Naive thymus-derived CD4-positive, alpha-beta T cell (primary cell): ENCODE measurements at regions not wholly inside any gene's neighbourhood (a gene's known extent, or its start where the extent isn't known, plus 50 kb on each side); places are given as distances from the start of the nearest gene placed in this dataset.
A peak's percentile ranks its signal among the peaks of the same experiment; 100 is the strongest.

ENCODE experiments used
- ATAC-seq: fragments of 150-1000 bp; cut with Tn5 transposase; 2 replicates; pipeline ENCODE4 v1.10.0; 2021; ENCODE audit warnings: mild to moderate bottlenecking, moderate library complexity
- CTCF ChIA-PET: fragments of 350-600 bp; sonication (Branson Sonifier 250); formaldehyde crosslinking; loops from one replicate; lab custom pipeline; 2021; ENCODE audit warnings: antibody characterized with exemption; lab: Charles Lee
- POLR2A ChIA-PET: fragments of 350-600 bp; sonication (Branson Sonifier 250); formaldehyde crosslinking; loops from one replicate; lab custom pipeline; 2021; ENCODE audit warnings: antibody characterized with exemption, inconsistent platforms; lab: Charles Lee
- DNase-seq, 9 donors: peaks; one replicate each; pipeline versions ENCODE4 v3.0.0 to v3.0.0-alpha.2; 2020 to 2022; ENCODE audit warnings: mixed read lengths in 1 of 9
- H3K27ac ChIP-seq: one replicate; pipeline ENCODE4 v1.7.0; 2013; ENCODE audit warnings: mild to moderate bottlenecking, low read depth, low read length, moderate library complexity
- H3K27me3 ChIP-seq, 2 donors: one replicate each; pipeline ENCODE4 v1.7.0; 2013; ENCODE audit warnings: low read length in 2 of 2, mild to moderate bottlenecking in 2 of 2, moderate library complexity in 2 of 2; ENCODE audit not compliant: control insufficient read depth in 2 of 2, insufficient read depth in 2 of 2
- H3K36me3 ChIP-seq, 3 experiments: 1 replicate in 2 of 3; 2 replicates in 1 of 3; pipeline ENCODE4 v1.7.0; 2013; ENCODE audit warnings: low read length in 3 of 3, mild to moderate bottlenecking in 3 of 3, moderate library complexity in 1 of 3; ENCODE audit not compliant: insufficient read depth in 3 of 3, control insufficient read depth in 2 of 3
- H3K4me1 ChIP-seq, 2 donors: one replicate each; pipeline ENCODE4 v1.7.0; 2013; ENCODE audit warnings: low read length in 2 of 2, mild to moderate bottlenecking in 2 of 2, moderate library complexity in 1 of 2; ENCODE audit not compliant: control insufficient read depth in 2 of 2, insufficient read depth in 2 of 2
- H3K4me3 ChIP-seq: 2 replicates; pipeline ENCODE4 v1.7.0; 2013; ENCODE audit warnings: mild to moderate bottlenecking, low read length
- H3K9me3 ChIP-seq, 3 experiments: 1 replicate in 2 of 3; 2 replicates in 1 of 3; pipeline ENCODE4 v1.7.0; 2013; ENCODE audit warnings: low read length in 3 of 3; ENCODE audit not compliant: control insufficient read depth in 2 of 3
- H3K27ac Mint-ChIP-seq, 9 donors: one replicate each; pipeline ENCODE4 v1.8.0; 2020 to 2022; ENCODE audit warnings: mixed read lengths in 9 of 9, mild to moderate bottlenecking in 8 of 9, moderate library complexity in 5 of 9, inconsistent platforms in 2 of 9
- H3K27me3 Mint-ChIP-seq, 5 donors: one replicate each; pipeline ENCODE4 v1.8.0; 2021 to 2022; ENCODE audit warnings: mixed read lengths in 5 of 5, mild to moderate bottlenecking in 1 of 5
- H3K36me3 Mint-ChIP-seq, 5 donors: one replicate each; pipeline ENCODE4 v1.8.0; 2020 to 2022; ENCODE audit warnings: mixed read lengths in 5 of 5, mild to moderate bottlenecking in 3 of 5, inconsistent platforms in 1 of 5
- H3K4me1 Mint-ChIP-seq, 7 donors: one replicate each; pipeline ENCODE4 v1.8.0; 2020 to 2022; ENCODE audit warnings: mixed read lengths in 7 of 7, mild to moderate bottlenecking in 3 of 7, inconsistent platforms in 1 of 7
- H3K4me3 Mint-ChIP-seq, 10 donors: one replicate each; pipeline ENCODE4 v1.8.0; 2020 to 2022; ENCODE audit warnings: mild to moderate bottlenecking in 10 of 10, mixed read lengths in 10 of 10, moderate library complexity in 6 of 10, inconsistent platforms in 2 of 10
- H3K9me3 Mint-ChIP-seq, 11 donors: one replicate each; pipeline ENCODE4 v1.8.0; 2020 to 2022; ENCODE audit warnings: mixed read lengths in 11 of 11, mild to moderate bottlenecking in 4 of 11, inconsistent platforms in 1 of 11, moderate library complexity in 1 of 11
- intact Hi-C, 2 donors: fragments of 100-400 bp; cut with micrococcal nuclease; formaldehyde crosslinking; loops; one replicate each; pipeline ENCODE4 v1.15.1; 2023

DNA sequence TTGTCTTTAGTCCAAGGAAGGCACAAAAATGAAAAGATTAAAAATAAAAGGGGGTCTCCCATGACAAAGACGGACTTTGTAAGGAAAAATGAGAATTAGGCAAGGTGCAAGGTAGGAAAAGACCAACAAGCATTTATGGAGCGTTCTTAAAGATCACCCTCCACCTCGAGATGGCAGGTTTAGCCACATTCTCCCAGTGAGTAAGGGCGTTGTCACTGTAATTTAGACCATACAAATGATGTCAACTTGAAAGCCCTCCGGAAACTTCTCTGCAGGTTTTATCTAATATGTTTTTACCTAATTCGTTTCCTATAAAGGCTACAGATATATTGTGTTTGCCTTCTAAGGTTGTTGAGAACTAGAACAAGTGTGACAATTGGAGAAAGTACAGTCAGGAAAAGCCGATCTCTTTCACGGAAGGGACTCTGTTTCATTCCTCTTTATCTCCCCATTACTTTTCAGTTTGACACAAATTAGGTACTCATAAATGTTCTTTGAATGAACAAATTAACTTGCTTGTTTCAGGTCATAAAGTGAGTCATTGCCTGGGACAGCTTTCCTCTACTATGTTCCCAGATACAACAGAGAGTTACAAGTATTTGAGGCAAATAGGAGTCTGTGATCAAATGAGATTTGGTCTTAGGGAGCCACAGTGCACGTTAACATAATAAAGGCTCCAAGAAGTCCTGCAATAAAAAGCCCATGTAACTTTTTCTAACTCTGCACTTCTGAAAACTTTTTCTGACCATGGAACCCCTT is 102.6 kb upstream of the HABP2 start:
- H3K4me1 Mint-ChIP-seq: peaks cover 0 to 3% (median 0%) of the 10 kb centered on the region in 7 donors
- no peaks in the 10 kb centered on the region for H3K9me3 Mint-ChIP-seq
- H3K9me3 ChIP-seq: no peaks in the 10 kb centered on the region
- ATAC-seq: no peak
- H3K4me1 ChIP-seq: no peaks in the 10 kb centered on the region
- H3K27ac Mint-ChIP-seq: no peak overlapping the region
- H3K27ac ChIP-seq: no peak overlapping the region
- no peak overlapping the region for H3K4me3 ChIP-seq
- intact Hi-C loops: no loop called here
- CTCF ChIA-PET: no interaction called here
- DNase-seq: no peak
- H3K4me3 Mint-ChIP-seq: no peak overlapping the region
- H3K36me3 ChIP-seq: no peaks in the 10 kb centered on the region
- H3K36me3 Mint-ChIP-seq: no peaks in the 10 kb centered on the region
- H3K27me3 ChIP-seq: no peaks in the 10 kb centered on the region
- peaks cover 10 to 24% (median 17%) of the 10 kb centered on the region in 5 donors for H3K27me3 Mint-ChIP-seq
- POLR2A ChIA-PET: no interaction called here

DNA sequence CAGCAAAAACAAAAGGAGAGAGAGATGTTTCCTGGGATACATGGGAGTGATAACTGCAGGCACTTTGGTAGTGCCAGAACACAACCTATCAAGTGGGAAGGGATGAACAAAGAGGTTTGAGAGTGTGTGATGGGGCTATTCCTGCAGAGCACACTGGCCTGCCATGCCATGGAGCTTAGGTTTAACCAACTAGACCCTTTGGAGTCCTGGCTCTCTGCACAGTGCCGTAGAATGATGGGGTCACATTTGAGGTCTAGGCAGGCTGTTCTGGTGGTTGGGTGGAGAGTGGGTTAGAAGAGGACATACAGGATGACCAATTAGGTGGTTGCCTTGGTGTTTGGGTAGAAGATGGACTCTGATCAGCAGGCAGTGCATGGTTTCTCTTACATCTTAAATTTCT is 101.9 kb upstream of the HABP2 start:
- H3K27me3 ChIP-seq: no peaks in the 10 kb centered on the region
- no peak overlapping the region for H3K4me3 ChIP-seq
- no peak for ATAC-seq
- intact Hi-C loops: no loop called here
- H3K4me1 ChIP-seq: no peaks in the 10 kb centered on the region
- H3K36me3 ChIP-seq: no peaks in the 10 kb centered on the region
- Mint-ChIP-seq H3K27ac (no peak overlapping the region), H3K4me3 (no peak overlapping the region), H3K4me1 (peaks cover 0 to 3% (median 0%) of the 10 kb centered on the region in 7 donors), H3K9me3 (no peaks in the 10 kb centered on the region), H3K27me3 (peaks cover 10 to 24% (median 17%) of the 10 kb centered on the region in 5 donors), H3K36me3 (no peaks in the 10 kb centered on the region)
- CTCF ChIA-PET: no interaction called here
- no peaks in the 10 kb centered on the region for H3K9me3 ChIP-seq
- H3K27ac ChIP-seq: no peak overlapping the region
- POLR2A ChIA-PET: no interaction called here
- DNase-seq: no peak

DNA sequence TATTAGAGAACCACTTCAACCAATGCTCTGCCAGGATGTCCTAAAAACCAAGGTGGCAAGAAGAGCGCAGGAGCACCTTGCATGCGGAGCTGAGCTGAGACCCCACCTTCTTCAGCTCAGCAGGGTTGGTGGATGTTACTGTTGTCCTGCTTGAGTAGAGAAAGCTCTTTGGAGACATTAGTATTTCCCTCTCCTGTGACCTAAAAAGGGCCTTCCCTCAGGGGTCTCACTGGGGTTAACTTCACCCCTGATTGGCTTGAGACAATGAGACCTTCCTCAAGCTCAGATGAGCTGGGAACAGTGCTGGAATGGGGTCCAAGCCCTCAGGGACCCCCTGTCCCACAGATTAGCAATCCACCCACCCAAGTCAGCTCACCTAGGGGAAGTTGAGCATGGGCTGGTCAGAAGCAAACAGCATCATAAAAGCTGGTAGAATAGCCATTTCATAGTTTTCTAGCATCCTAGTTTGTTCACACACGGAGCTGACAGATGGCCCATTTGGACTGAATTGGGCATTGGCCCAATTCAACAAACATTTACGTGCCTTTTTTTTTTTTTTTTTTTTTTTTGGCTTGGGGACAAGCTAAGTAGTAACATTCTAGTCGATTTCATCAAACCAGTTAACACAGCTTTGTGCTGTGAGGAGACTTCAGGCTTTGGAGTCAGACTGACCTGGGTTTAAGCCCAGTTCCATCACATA is 100.6 kb upstream of the HABP2 start:
- H3K36me3 ChIP-seq: no peaks in the 10 kb centered on the region
- H3K4me1 ChIP-seq: no peaks in the 10 kb centered on the region
- DNase-seq (no peak), ATAC-seq (no peak)
- Mint-ChIP-seq H3K36me3 (peaks cover 0 to 2% (median 0%) of the 10 kb centered on the region in 5 donors), H3K9me3 (peaks cover 0 to under 1% (median 0%) of the 10 kb centered on the region in 11 donors), H3K4me3 (no peak overlapping the region), H3K4me1 (peaks cover 0 to 3% (median 0%) of the 10 kb centered on the region in 7 donors), H3K27ac (no peak overlapping the region), H3K27me3 (peaks cover 7 to 24% (median 17%) of the 10 kb centered on the region in 5 donors)
- intact Hi-C loops: no loop called here
- ChIA-PET POLR2A (no interaction called here), CTCF (interaction anchor here (0.6 kb wide), 1 partner anchor 138 kb away, joined by 3 read pairs; no protein-coding TSS in a partner anchor)
- no peaks in the 10 kb centered on the region for H3K27me3 ChIP-seq
- no peaks in the 10 kb centered on the region for H3K9me3 ChIP-seq
- H3K27ac ChIP-seq: no peak overlapping the region
- H3K4me3 ChIP-seq: no peak overlapping the region

DNA sequence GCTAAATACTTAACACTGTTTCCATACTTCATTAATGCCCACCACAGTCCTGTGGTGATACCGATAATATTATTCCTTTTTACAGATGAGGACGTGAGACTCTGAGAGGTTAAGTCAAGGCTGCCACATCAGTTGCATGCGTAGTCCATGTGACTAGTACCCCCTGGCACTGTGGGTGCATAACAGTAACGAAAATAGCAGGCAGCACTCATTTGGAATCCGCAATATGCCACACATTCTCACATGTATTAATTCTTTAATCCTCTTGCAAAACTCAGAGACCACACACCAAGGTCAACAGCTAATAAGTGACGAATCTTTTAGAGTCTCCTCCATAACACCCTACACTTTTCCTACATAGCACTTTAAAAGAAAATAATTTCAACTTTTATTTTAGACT is 99.5 kb upstream of the HABP2 start:
- no peaks in the 10 kb centered on the region for H3K27me3 ChIP-seq
- Mint-ChIP-seq H3K36me3 (peaks cover 0 to 5% (median 0%) of the 10 kb centered on the region in 5 donors), H3K9me3 (peaks cover 0 to 1% (median 0%) of the 10 kb centered on the region in 11 donors), H3K27me3 (peaks cover 7 to 30% (median 23%) of the 10 kb centered on the region in 5 donors), H3K27ac (no peak overlapping the region), H3K4me3 (no peak overlapping the region), H3K4me1 (peaks cover 0 to 3% (median 0%) of the 10 kb centered on the region in 7 donors)
- H3K36me3 ChIP-seq: no peaks in the 10 kb centered on the region
- CTCF ChIA-PET: no interaction called here
- H3K4me3 ChIP-seq: no peak overlapping the region
- intact Hi-C loops: no loop called here
- DNase-seq: no peak
- ATAC-seq: no peak
- H3K4me1 ChIP-seq: no peaks in the 10 kb centered on the region
- H3K27ac ChIP-seq: no peak overlapping the region
- no peaks in the 10 kb centered on the region for H3K9me3 ChIP-seq
- POLR2A ChIA-PET: no interaction called here

DNA sequence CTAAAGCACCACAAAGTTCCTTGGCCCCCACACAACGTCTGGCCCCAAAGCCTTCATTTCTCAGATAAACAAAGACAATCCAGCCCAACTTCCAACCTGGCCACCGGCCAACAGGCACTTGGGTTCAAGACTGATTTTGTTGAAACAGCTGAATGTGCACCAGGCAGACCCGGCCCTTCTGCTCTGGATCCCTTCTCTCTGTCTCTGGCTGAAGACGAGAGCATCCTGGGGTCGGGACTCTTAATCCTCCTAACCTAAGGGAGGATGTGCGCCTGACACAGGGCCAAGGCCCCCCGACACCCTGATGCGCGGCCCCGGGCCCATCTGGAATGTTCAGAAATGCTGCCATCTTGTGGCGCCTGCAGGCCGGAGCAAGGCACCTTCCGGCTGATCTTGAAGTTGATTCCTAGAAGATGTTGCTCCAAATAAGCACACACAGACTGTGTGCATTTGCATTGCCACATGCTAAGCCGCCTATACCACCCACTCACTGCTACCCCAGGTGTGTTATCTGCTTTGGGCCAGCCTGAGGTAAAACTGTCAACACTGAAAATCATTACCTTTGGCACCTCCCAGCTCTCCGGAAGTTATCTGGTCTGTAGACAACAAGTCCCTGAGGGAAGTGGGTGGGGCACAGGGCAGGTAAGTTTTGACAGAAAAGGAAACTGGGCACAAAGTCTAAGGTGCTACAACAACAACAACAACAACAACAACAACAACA is 98.4 kb upstream of the HABP2 start:
- ChIA-PET POLR2A (no interaction called here), CTCF (no interaction called here)
- Histone ChIP-seq H3K9me3 (no peaks in the 10 kb centered on the region), H3K4me3 (no peak overlapping the region), H3K27me3 (no peaks in the 10 kb centered on the region), H3K27ac (no peak overlapping the region), H3K4me1 (no peaks in the 10 kb centered on the region), H3K36me3 (no peaks in the 10 kb centered on the region)
- Mint-ChIP-seq H3K9me3 (peaks cover 0 to 1% (median 0%) of the 10 kb centered on the region in 11 donors), H3K27me3 (peaks cover 4 to 29% (median 24%) of the 10 kb centered on the region in 5 donors), H3K36me3 (peaks cover 0 to 5% (median 0%) of the 10 kb centered on the region in 5 donors), H3K27ac (no peak overlapping the region), H3K4me1 (peaks cover 0 to 3% (median 0%) of the 10 kb centered on the region in 7 donors), H3K4me3 (no peak overlapping the region)
- DNase-seq (peak in 2 of 9 donors; percentile 3 to 25), ATAC-seq (no peak)
- intact Hi-C loops: no loop called here

DNA sequence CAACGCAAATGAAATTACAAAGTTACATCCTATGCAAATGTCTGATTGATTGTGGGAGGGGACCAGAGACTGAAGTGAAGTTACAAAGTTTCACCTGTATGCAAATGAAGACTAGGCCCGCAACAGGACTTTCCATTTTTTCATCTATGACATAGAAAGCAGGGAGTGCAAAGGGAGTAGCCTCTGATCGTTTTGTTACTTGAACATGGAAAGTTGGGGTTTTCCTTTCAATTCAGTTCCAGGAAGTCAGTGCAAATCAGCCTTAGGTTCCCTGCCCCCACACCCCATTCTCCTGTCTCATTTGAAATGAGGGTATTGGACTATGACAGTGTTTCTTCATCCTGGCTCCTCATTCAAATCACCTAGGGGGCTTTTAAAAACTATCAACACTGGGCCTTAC is 96.9 kb upstream of the HABP2 start:
- Histone ChIP-seq H3K4me1 (no peaks in the 10 kb centered on the region), H3K9me3 (no peaks in the 10 kb centered on the region), H3K4me3 (no peak overlapping the region), H3K36me3 (no peaks in the 10 kb centered on the region), H3K27ac (no peak overlapping the region), H3K27me3 (no peaks in the 10 kb centered on the region)
- Mint-ChIP-seq H3K4me1 (peaks cover 0 to 3% (median 0%) of the 10 kb centered on the region in 7 donors), H3K27me3 (peaks cover 8 to 37% (median 24%) of the 10 kb centered on the region in 5 donors), H3K27ac (no peak overlapping the region), H3K36me3 (peaks cover 0 to 5% (median 0%) of the 10 kb centered on the region in 5 donors), H3K4me3 (no peak overlapping the region), H3K9me3 (peaks cover 0 to 1% (median 0%) of the 10 kb centered on the region in 11 donors)
- intact Hi-C loops: no loop called here
- ATAC-seq: no peak
- POLR2A ChIA-PET: no interaction called here
- no peak for DNase-seq
- CTCF ChIA-PET: no interaction called here
